Testis (tissue), 2 donors: ENCODE measurements at regions not wholly inside any gene's neighbourhood (a gene's known extent, or its start where the extent isn't known, plus 50 kb on each side); places are given as distances from the start of the nearest gene placed in this dataset.

Experiments used
- DNase-seq: peaks from one replicate; pipeline ENCODE4 v3.0.0-alpha.2; 2019
- H3K27ac ChIP-seq, 2 donors: fragments of 200-600 bp; sonication (generic); one replicate each; pipeline ENCODE4 v1.5.1; 2019
- H3K27me3 ChIP-seq: fragments of 200-600 bp; sonication (generic); one replicate; pipeline ENCODE4 v1.5.1; 2019
- H3K36me3 ChIP-seq: fragments of 200-600 bp; sonication (generic); one replicate; pipeline ENCODE4 v1.5.1; 2017; ENCODE audit warnings: low read depth; ENCODE audit errors: missing control alignments
- H3K4me1 ChIP-seq: fragments of 200-600 bp; sonication (generic); one replicate; pipeline ENCODE4 v1.5.1; 2019
- H3K4me3 ChIP-seq, 2 donors: fragments of 200-600 bp; sonication (generic); one replicate each; pipeline ENCODE4 v1.5.1; 2017 to 2019
- H3K9me3 ChIP-seq: fragments of 200-600 bp; sonication (generic); one replicate; pipeline ENCODE4 v1.5.1; 2017
- POLR2A ChIP-seq: fragments of 450-650 bp; IDR thresholded peaks from one replicate; pipeline ENCODE4 v1.6.1; 2017; ENCODE audit warnings: antibody characterized with exemption, mild to moderate bottlenecking, moderate library complexity
- WGBS, 2 donors: methylation state at CpG; one replicate each; pipeline ENCODE4 v1.1.5; 2018; 5-methylcytosine and 5-hydroxymethylcytosine counted together
- intact Hi-C: fragments of 100-400 bp; cut with DNase I; formaldehyde crosslinking; loops from one replicate; pipeline ENCODE4 v1.15.1; 2023; ENCODE audit warnings: low total_unique reads
- TF ChIP-seq, protein P1 (sequence below), 3 experiments: fragments of 450-650 bp in 2 of 3; fragments of 200-600 bp in 1 of 3; sonication (generic) in 1 of 3; IDR thresholded peaks; one replicate each; pipeline ENCODE4 v1.5.1; 2016 to 2019; ENCODE audit warnings: antibody characterized with exemption in 3 of 3, mild to moderate bottlenecking in 2 of 3, moderate library complexity in 1 of 3

- no peak for DNase-seq
- Histone ChIP-seq H3K4me1 (peaks cover 17% of the 10 kb centered on the region), H3K36me3 (no peaks in the 10 kb centered on the region), H3K4me3 (no peak overlapping the region), H3K27ac (no peak overlapping the region), H3K9me3 (no peaks in the 10 kb centered on the region), H3K27me3 (no peaks in the 10 kb centered on the region)
- whole genome bisulfite sequencing, 2 donors: 69 to 71% methylated on average over 4 of the region's 4 CpGs
- intact Hi-C loops: no loop called here
- TF ChIP-seq POLR2A: no peak
- TF ChIP-seq, protein P1, sequence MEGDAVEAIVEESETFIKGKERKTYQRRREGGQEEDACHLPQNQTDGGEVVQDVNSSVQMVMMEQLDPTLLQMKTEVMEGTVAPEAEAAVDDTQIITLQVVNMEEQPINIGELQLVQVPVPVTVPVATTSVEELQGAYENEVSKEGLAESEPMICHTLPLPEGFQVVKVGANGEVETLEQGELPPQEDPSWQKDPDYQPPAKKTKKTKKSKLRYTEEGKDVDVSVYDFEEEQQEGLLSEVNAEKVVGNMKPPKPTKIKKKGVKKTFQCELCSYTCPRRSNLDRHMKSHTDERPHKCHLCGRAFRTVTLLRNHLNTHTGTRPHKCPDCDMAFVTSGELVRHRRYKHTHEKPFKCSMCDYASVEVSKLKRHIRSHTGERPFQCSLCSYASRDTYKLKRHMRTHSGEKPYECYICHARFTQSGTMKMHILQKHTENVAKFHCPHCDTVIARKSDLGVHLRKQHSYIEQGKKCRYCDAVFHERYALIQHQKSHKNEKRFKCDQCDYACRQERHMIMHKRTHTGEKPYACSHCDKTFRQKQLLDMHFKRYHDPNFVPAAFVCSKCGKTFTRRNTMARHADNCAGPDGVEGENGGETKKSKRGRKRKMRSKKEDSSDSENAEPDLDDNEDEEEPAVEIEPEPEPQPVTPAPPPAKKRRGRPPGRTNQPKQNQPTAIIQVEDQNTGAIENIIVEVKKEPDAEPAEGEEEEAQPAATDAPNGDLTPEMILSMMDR (IDR thresholded peaks at IDR 0.05): no peak
These were observed 78.3 kb upstream of the ARHGAP32 start for GRCh38 chr11:129270446-129270845.

DNA sequence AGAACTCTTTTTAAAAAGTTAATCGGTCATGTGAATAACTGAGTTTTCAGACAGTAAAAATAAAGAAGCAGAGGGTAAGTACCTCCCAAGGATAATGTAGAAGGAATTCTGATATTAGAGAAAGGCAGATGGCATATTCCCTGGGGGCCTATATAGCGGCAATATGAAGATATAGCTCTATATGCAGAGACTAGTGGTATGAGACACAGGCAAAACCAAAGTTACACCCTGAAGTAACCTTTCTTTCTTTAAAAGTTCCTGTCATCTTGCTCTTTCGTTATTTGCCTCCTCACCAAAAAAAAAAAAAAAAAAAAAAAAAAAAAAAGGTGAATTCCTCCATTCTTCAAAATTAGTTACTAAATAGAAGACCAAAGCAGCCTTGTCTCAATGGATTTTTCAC lies 76.2 kb upstream of the ARHGAP32 start:
- Histone ChIP-seq H3K4me3 (no peak overlapping the region), H3K36me3 (no peaks in the 10 kb centered on the region), H3K4me1 (peaks cover 4% of the 10 kb centered on the region), H3K27ac (no peak overlapping the region), H3K27me3 (no peaks in the 10 kb centered on the region), H3K9me3 (no peaks in the 10 kb centered on the region)
- no peak for DNase-seq
- WGBS, 2 donors: 62 to 81% methylated on average over 3 of the region's 3 CpGs
- TF ChIP-seq, protein P1 (IDR thresholded peaks at IDR 0.05): no peak
- TF ChIP-seq POLR2A: no peak
- intact Hi-C loops: no loop called here

GRCh38 chr11:129267716-129268115 lies 75.6 kb upstream of the ARHGAP32 start:
- intact Hi-C loops: no loop called here
- H3K27ac ChIP-seq: no peak overlapping the region
- H3K27me3 ChIP-seq: no peaks in the 10 kb centered on the region
- TF ChIP-seq, protein P1 (IDR thresholded peaks at IDR 0.05): no peak
- no peak for TF ChIP-seq POLR2A
- no peak overlapping the region for H3K4me3 ChIP-seq
- DNase-seq: no peak
- H3K36me3 ChIP-seq: no peaks in the 10 kb centered on the region
- H3K4me1 ChIP-seq: no peaks in the 10 kb centered on the region
- 77% methylated on average over 3 of the region's 3 CpGs; no CpG with 5 or more reads in 1 of the 2 donors for WGBS, 2 donors
- no peaks in the 10 kb centered on the region for H3K9me3 ChIP-seq

DNA sequence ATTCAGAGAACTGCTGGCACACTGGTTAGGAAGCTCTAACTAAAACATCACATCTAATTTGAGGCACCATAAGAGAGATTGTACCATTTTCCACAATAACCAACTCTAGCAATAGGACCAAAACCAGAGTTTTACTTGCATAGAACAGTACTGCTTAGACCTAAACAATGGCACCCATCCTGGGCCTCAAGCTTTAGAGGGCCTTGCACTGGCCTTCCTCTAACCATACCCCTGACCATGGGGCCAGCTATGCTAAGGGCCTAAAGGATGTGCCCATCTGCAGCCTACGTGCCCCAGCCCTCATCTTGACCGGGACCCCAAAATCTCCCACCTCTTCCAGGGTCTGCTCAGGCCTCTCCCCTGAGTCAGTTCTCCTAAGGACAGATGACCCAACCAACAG lies 74.4 kb upstream of the ARHGAP32 start:
- 84 to 100% methylated on average over 2 of the region's 2 CpGs for WGBS, 2 donors
- H3K4me1 ChIP-seq: no peaks in the 10 kb centered on the region
- H3K9me3 ChIP-seq: no peaks in the 10 kb centered on the region
- intact Hi-C loops: no loop called here
- H3K4me3 ChIP-seq: no peak overlapping the region
- H3K27me3 ChIP-seq: no peaks in the 10 kb centered on the region
- no peaks in the 10 kb centered on the region for H3K36me3 ChIP-seq
- TF ChIP-seq, protein P1 (IDR thresholded peaks at IDR 0.05): no peak
- TF ChIP-seq POLR2A: no peak
- no peak overlapping the region for H3K27ac ChIP-seq
- DNase-seq: no peak

DNA sequence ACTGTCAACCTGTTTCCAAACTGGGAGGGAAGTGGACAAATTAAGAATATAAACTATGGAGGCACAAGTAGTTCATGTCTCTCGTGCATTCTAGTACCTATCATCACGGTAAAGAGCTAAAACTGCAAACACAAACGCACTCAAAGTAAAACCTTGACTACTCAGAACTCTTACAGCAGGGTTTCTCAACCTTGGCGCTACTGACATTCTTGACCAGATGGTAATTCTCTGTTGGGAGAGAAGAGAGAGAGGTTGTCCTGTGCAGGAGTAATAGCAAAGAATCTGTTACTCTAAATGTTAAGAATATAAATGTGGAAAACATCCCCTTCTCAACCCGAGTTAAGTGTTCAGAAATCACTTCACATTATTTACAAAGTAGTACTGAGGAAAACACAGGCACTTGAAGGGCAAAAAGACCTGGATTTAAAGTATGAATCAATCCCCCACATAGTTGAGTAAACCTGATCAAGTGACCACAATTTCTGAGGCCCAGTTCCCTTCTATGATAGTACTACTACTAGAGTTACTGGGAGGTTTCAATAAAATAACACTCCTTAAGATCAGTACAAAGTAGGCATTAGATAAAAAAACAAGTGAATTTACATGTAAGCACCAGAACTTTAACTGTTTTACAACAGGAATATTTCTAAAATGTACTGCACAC lies 73.1 kb upstream of the ARHGAP32 start:
- Histone ChIP-seq H3K27ac (no peak overlapping the region), H3K36me3 (no peaks in the 10 kb centered on the region), H3K4me1 (no peaks in the 10 kb centered on the region), H3K27me3 (no peaks in the 10 kb centered on the region), H3K9me3 (no peaks in the 10 kb centered on the region), H3K4me3 (no peak overlapping the region)
- no peak for TF ChIP-seq POLR2A
- TF ChIP-seq, protein P1 (IDR thresholded peaks at IDR 0.05): no peak
- DNase-seq: no peak
- WGBS, 2 donors: 71 to 77% methylated on average over 5 of the region's 5 CpGs
- intact Hi-C loops: no loop called here
